HUES64 (cell line): ENCODE measurements at regions not wholly inside any gene's neighbourhood (a gene's known extent, or its start where the extent isn't known, plus 50 kb on each side); places are given as distances from the start of the nearest gene placed in this dataset.

Experiments
- H3K27ac ChIP-seq: 2 replicates; pipeline ENCODE4 v1.7.0; 2013; ENCODE audit warnings: low read depth, low read length, inconsistent platforms
- H3K27me3 ChIP-seq: 2 replicates; pipeline ENCODE4 v1.6.1; 2013; ENCODE audit warnings: mild to moderate bottlenecking, low read length; ENCODE audit not compliant: insufficient read depth
- H3K36me3 ChIP-seq: 2 replicates; pipeline ENCODE4 v1.6.1; 2013; ENCODE audit warnings: mild to moderate bottlenecking, low read length; ENCODE audit not compliant: insufficient read depth
- H3K4me1 ChIP-seq: 2 replicates; pipeline ENCODE4 v1.6.1; 2013; ENCODE audit warnings: mild to moderate bottlenecking, low read length, moderate library complexity; ENCODE audit not compliant: insufficient read depth
- H3K4me3 ChIP-seq: 2 replicates; pipeline ENCODE4 v1.5.1; 2013; ENCODE audit warnings: mild to moderate bottlenecking, low read length, moderate library complexity
- H3K9ac ChIP-seq: 2 replicates; pipeline ENCODE4 v1.6.1; 2013; ENCODE audit warnings: mild to moderate bottlenecking, low read depth, low read length
- H3K9me3 ChIP-seq: 2 replicates; pipeline ENCODE4 v1.6.1; 2013; ENCODE audit warnings: low read depth, low read length; ENCODE audit not compliant: insufficient read depth
- WGBS: fragments of 150-250, 120-280 bp; methylation state at CpG from one replicate; pipeline ENCODE4 v1.1.7; 2013; ENCODE audit warnings: missing lambda C conversion rate; 5-methylcytosine and 5-hydroxymethylcytosine counted together

- H3K9me3 ChIP-seq: no peaks in the 10 kb centered on the region
- WGBS: 90% methylated on average over 3 of the region's 3 CpGs
Observed at GRCh38 chr1:82195245-82195644, 394.5 kb downstream of the ADGRL2 start.

GRCh38 chr1:82185084-82185483 lies 384.4 kb downstream of the ADGRL2 start:
- Histone ChIP-seq H3K4me1 (no peaks in the 10 kb centered on the region), H3K27me3 (no peaks in the 10 kb centered on the region), H3K9ac (no peak overlapping the region), H3K4me3 (no peak overlapping the region), H3K36me3 (no peaks in the 10 kb centered on the region), H3K9me3 (no peaks in the 10 kb centered on the region), H3K27ac (no peak overlapping the region)
- 92% methylated on average over 3 of the region's 3 CpGs for WGBS

More at GRCh38 chr1:82195245-82195644, 394.5 kb downstream of the ADGRL2 start:
- Histone ChIP-seq H3K4me1 (peaks cover 7% of the 10 kb centered on the region; the same call in 1 of the 2 replicates), H3K4me3 (no peak overlapping the region), H3K27ac (no peak overlapping the region), H3K9ac (no peak overlapping the region), H3K27me3 (no peaks in the 10 kb centered on the region), H3K36me3 (no peaks in the 10 kb centered on the region)

- Histone ChIP-seq H3K4me1 (no peaks in the 10 kb centered on the region), H3K36me3 (no peaks in the 10 kb centered on the region), H3K4me3 (no peak overlapping the region), H3K9me3 (no peaks in the 10 kb centered on the region), H3K27me3 (no peaks in the 10 kb centered on the region), H3K27ac (no peak overlapping the region), H3K9ac (no peak overlapping the region)
- 92% methylated on average over 1 of the region's 1 CpG for WGBS
Observed at GRCh38 chr1:82181846-82182245, 381.1 kb downstream of the ADGRL2 start.

- Histone ChIP-seq H3K4me3 (no peak overlapping the region), H3K27me3 (no peaks in the 10 kb centered on the region)
Observed at GRCh38 chr1:82179131-82179530, 378.4 kb downstream of the ADGRL2 start.

GRCh38 chr1:82177192-82177591 lies 376.5 kb downstream of the ADGRL2 start:
- Histone ChIP-seq H3K4me1 (no peaks in the 10 kb centered on the region), H3K36me3 (no peaks in the 10 kb centered on the region), H3K9me3 (no peaks in the 10 kb centered on the region; the same call in 1 of the 2 replicates), H3K9ac (no peak overlapping the region), H3K4me3 (no peak overlapping the region), H3K27ac (no peak overlapping the region), H3K27me3 (no peaks in the 10 kb centered on the region)
- 90% methylated on average over 1 of the region's 1 CpG for WGBS

More at GRCh38 chr1:82179131-82179530, 378.4 kb downstream of the ADGRL2 start:
- Histone ChIP-seq H3K36me3 (no peaks in the 10 kb centered on the region), H3K9ac (no peak overlapping the region), H3K9me3 (no peaks in the 10 kb centered on the region), H3K27ac (no peak overlapping the region), H3K4me1 (no peaks in the 10 kb centered on the region)

- no peaks in the 10 kb centered on the region; the same call in 1 of the 2 replicates for H3K9me3 ChIP-seq
- H3K36me3 ChIP-seq: no peaks in the 10 kb centered on the region
- H3K27me3 ChIP-seq: no peaks in the 10 kb centered on the region
- no peak overlapping the region for H3K27ac ChIP-seq
- WGBS: 98% methylated on average over 2 of the region's 2 CpGs
- H3K4me1 ChIP-seq: no peaks in the 10 kb centered on the region
- H3K9ac ChIP-seq: no peak overlapping the region
- H3K4me3 ChIP-seq: no peak overlapping the region
Observed at GRCh38 chr1:82171955-82172354, 371.2 kb downstream of the ADGRL2 start.

GRCh38 chr1:82168482-82168881 lies 367.7 kb downstream of the ADGRL2 start:
- Histone ChIP-seq H3K9me3 (no peaks in the 10 kb centered on the region; the same call in 1 of the 2 replicates), H3K27me3 (no peaks in the 10 kb centered on the region), H3K9ac (no peak overlapping the region), H3K4me1 (no peaks in the 10 kb centered on the region), H3K36me3 (no peaks in the 10 kb centered on the region), H3K27ac (no peak overlapping the region), H3K4me3 (no peak overlapping the region)
- WGBS: 88% methylated on average over 1 of the region's 3 CpGs

- Histone ChIP-seq H3K9me3 (no peaks in the 10 kb centered on the region), H3K27me3 (no peaks in the 10 kb centered on the region), H3K4me3 (no peak overlapping the region), H3K9ac (no peak overlapping the region), H3K4me1 (peaks cover 6% of the 10 kb centered on the region; the same call in 1 of the 2 replicates), H3K36me3 (no peaks in the 10 kb centered on the region), H3K27ac (no peak overlapping the region)
- 98% methylated on average over 3 of the region's 3 CpGs for whole genome bisulfite sequencing
Observed at GRCh38 chr1:82165304-82165703, 364.6 kb downstream of the ADGRL2 start.

- WGBS: 96% methylated on average over 7 of the region's 7 CpGs
- H3K36me3 ChIP-seq: no peaks in the 10 kb centered on the region
- no peaks in the 10 kb centered on the region for H3K27me3 ChIP-seq
- no peak overlapping the region for H3K4me3 ChIP-seq
- H3K27ac ChIP-seq: no peak overlapping the region
- peaks cover 6% of the 10 kb centered on the region; the same call in 1 of the 2 replicates for H3K4me1 ChIP-seq
- H3K9me3 ChIP-seq: no peaks in the 10 kb centered on the region
- no peak overlapping the region for H3K9ac ChIP-seq
Observed at GRCh38 chr1:82162486-82163420, 362.0 kb downstream of the ADGRL2 start.

GRCh38 chr1:82161700-82162141 lies 361.0 kb downstream of the ADGRL2 start:
- Histone ChIP-seq H3K27me3 (no peaks in the 10 kb centered on the region), H3K4me1 (peaks cover 6% of the 10 kb centered on the region; the same call in 1 of the 2 replicates), H3K36me3 (no peaks in the 10 kb centered on the region), H3K9ac (no peak overlapping the region), H3K4me3 (no peak overlapping the region), H3K27ac (no peak overlapping the region), H3K9me3 (no peaks in the 10 kb centered on the region)
- WGBS: 86% methylated on average over 9 of the region's 10 CpGs

- Histone ChIP-seq H3K9ac (no peak overlapping the region), H3K27ac (no peak overlapping the region), H3K27me3 (no peaks in the 10 kb centered on the region; the same call in 1 of the 2 replicates), H3K36me3 (no peaks in the 10 kb centered on the region), H3K9me3 (no peaks in the 10 kb centered on the region), H3K4me1 (peaks cover 6% of the 10 kb centered on the region; the same call in 1 of the 2 replicates), H3K4me3 (no peak overlapping the region)
- 95% methylated on average over 3 of the region's 3 CpGs for WGBS
Observed at GRCh38 chr1:82160903-82161302, 360.2 kb downstream of the ADGRL2 start.
